CD4-positive, alpha-beta T cell (primary cell): ENCODE measurements at regions not wholly inside any gene's neighbourhood (a gene's known extent, or its start where the extent isn't known, plus 50 kb on each side); places are given as distances from the start of the nearest gene placed in this dataset.

ENCODE experiments used
- ATAC-seq: fragments of 200-7000 bp; cut with Tn5 transposase; one replicate; pipeline ENCODE4 v1.10.0; 2022; ENCODE audit warnings: mild to moderate bottlenecking; ENCODE audit not compliant: poor library complexity
- CTCF ChIA-PET: fragments of 350-600 bp; sonication (Branson Sonifier 250); formaldehyde crosslinking; loops from one replicate; lab custom pipeline; 2021; ENCODE audit warnings: antibody characterized with exemption, inconsistent platforms; lab: Charles Lee
- POLR2A ChIA-PET: fragments of 350-600 bp; sonication (Branson Sonifier 250); formaldehyde crosslinking; loops from one replicate; lab custom pipeline; 2021; ENCODE audit warnings: antibody characterized with exemption, inconsistent platforms; lab: Charles Lee
- DNase-seq, 14 experiments: peaks; one replicate each; pipeline ENCODE4 v3.0.0-alpha.2; 2013 to 2020; ENCODE audit warnings: mixed read lengths in 2 of 14
- H3K27ac ChIP-seq, 2 donors: one replicate each; pipeline versions ENCODE4 v1.5.1 to v1.7.0; 2013; ENCODE audit warnings: low read length in 2 of 2, low read depth in 1 of 2, mild to moderate bottlenecking in 1 of 2
- H3K27me3 ChIP-seq, 2 experiments: 1 replicate in 1 of 2; 2 replicates in 1 of 2; pipeline versions ENCODE4 v1.6.1 to v1.7.0; 2013; ENCODE audit warnings: low read length in 2 of 2, control low read depth in 1 of 2, mild to moderate bottlenecking in 1 of 2, moderate library complexity in 1 of 2; ENCODE audit not compliant: insufficient read depth in 2 of 2, control insufficient read depth in 1 of 2
- H3K36me3 ChIP-seq: one replicate; pipeline ENCODE4 v1.6.1; 2013; ENCODE audit warnings: low read length, control low read depth; ENCODE audit not compliant: insufficient read depth
- H3K4me1 ChIP-seq: one replicate; pipeline ENCODE4 v1.6.1; 2013; ENCODE audit warnings: low read length, control low read depth; ENCODE audit not compliant: insufficient read depth
- H3K4me3 ChIP-seq: one replicate; pipeline ENCODE4 v1.5.1; 2013; ENCODE audit warnings: mild to moderate bottlenecking, low read length, moderate library complexity
- H3K9me3 ChIP-seq, 2 experiments: 1 replicate in 1 of 2; 2 replicates in 1 of 2; pipeline versions ENCODE4 v1.6.1 to v1.7.0; 2013; ENCODE audit warnings: low read length in 2 of 2, mild to moderate bottlenecking in 2 of 2, control low read depth in 1 of 2, moderate library complexity in 1 of 2; ENCODE audit not compliant: control insufficient read depth in 1 of 2, insufficient read depth in 1 of 2
- H3K27ac Mint-ChIP-seq: one replicate; pipeline ENCODE4 v1.8.0; 2020; ENCODE audit warnings: mixed read lengths
- H3K27me3 Mint-ChIP-seq: one replicate; pipeline ENCODE4 v1.8.0; 2021; ENCODE audit warnings: mixed read lengths
- H3K36me3 Mint-ChIP-seq: one replicate; pipeline ENCODE4 v1.8.0; 2021; ENCODE audit warnings: low read depth, mixed read lengths
- H3K4me1 Mint-ChIP-seq: one replicate; pipeline ENCODE4 v1.8.0; 2021; ENCODE audit warnings: low read depth, mixed read lengths
- H3K4me3 Mint-ChIP-seq: one replicate; pipeline ENCODE4 v1.8.0; 2020; ENCODE audit warnings: mild to moderate bottlenecking, mixed read lengths
- H3K9me3 Mint-ChIP-seq: one replicate; pipeline ENCODE4 v1.8.0; 2020; ENCODE audit warnings: mixed read lengths
- intact Hi-C, 2 experiments: fragments of 100-400 bp; cut with DNase I in 1 of 2; cut with micrococcal nuclease in 1 of 2; formaldehyde crosslinking; loops; one replicate each; pipeline versions ENCODE4 v1.15.1 to v1.9.0; 2023 to 2025; cut with DNase I, micrococcal nuclease
- TF ChIP-seq, protein P1 (sequence below): fragments of 200-600 bp; IDR thresholded peaks from one replicate; pipeline ENCODE4 v1.8.0; 2022; ENCODE audit warnings: antibody characterized with exemption, mild to moderate bottlenecking

DNA sequence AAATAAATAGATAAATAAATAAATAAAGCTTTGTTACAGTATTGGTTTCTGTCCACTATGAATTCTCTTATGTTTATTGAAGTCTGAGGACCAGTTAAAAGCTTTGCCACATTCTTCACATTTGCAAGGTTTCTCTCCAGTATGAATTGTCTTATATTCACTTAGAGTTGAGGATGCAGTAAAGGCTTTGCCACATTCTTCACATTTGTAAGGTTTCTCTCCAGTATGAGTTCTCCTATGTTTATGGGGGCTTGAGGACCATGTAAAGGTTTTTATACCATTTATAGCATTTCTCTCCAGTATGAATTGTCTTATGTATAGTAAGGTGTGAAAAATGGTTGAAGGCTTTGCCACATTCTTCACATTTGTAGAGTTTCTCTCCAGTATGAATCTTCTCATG lies 168.3 kb downstream of the ZNF737 start:
- no peak overlapping the region for H3K27ac ChIP-seq
- ChIA-PET CTCF (no interaction called here), POLR2A (no interaction called here)
- H3K4me1 ChIP-seq: no peaks in the 10 kb centered on the region
- Mint-ChIP-seq H3K4me1 (no peaks in the 10 kb centered on the region), H3K36me3 (peaks cover 53% of the 10 kb centered on the region), H3K4me3 (no peak overlapping the region), H3K27me3 (no peaks in the 10 kb centered on the region), H3K9me3 (peaks cover 16% of the 10 kb centered on the region), H3K27ac (no peak overlapping the region)
- peaks cover 39 to 70% of the 10 kb centered on the region in 2 experiments for H3K9me3 ChIP-seq
- intact Hi-C loops: no loop called here
- H3K27me3 ChIP-seq: no peaks in the 10 kb centered on the region
- no peak for DNase-seq
- no peak for ATAC-seq
- H3K36me3 ChIP-seq: no peaks in the 10 kb centered on the region
- no peak overlapping the region for H3K4me3 ChIP-seq
- TF ChIP-seq, protein P1, sequence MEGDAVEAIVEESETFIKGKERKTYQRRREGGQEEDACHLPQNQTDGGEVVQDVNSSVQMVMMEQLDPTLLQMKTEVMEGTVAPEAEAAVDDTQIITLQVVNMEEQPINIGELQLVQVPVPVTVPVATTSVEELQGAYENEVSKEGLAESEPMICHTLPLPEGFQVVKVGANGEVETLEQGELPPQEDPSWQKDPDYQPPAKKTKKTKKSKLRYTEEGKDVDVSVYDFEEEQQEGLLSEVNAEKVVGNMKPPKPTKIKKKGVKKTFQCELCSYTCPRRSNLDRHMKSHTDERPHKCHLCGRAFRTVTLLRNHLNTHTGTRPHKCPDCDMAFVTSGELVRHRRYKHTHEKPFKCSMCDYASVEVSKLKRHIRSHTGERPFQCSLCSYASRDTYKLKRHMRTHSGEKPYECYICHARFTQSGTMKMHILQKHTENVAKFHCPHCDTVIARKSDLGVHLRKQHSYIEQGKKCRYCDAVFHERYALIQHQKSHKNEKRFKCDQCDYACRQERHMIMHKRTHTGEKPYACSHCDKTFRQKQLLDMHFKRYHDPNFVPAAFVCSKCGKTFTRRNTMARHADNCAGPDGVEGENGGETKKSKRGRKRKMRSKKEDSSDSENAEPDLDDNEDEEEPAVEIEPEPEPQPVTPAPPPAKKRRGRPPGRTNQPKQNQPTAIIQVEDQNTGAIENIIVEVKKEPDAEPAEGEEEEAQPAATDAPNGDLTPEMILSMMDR: no peak

DNA sequence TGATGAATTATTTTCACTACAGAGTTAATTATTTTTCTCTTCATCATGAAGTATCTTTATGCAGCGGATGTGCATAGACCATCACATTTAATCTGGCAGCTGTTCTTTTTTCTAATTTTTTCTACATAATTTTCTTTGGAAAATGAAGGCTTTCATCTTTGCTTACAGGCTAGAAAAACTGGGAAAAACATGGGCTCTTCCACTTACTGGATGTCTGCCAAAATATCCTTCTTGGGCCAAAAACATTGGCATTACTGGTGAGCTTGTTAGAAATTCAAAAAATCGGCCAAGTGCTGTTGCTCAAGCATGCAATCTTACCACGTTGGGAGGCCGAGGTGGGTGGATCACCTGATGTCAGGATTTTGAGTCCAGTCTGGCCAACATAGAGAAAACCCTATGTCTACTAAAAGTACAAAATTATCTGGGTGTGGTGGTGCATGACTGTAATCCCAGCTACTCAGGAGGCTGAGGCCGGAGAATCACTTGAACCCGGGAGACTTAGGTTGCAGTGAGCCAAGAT lies 176.8 kb downstream of the ZNF737 start:
- ChIA-PET POLR2A (no interaction called here), CTCF (no interaction called here)
- DNase-seq: no peak
- Mint-ChIP-seq H3K27ac (no peak overlapping the region), H3K9me3 (peaks cover 16% of the 10 kb centered on the region), H3K4me1 (no peaks in the 10 kb centered on the region), H3K4me3 (no peak overlapping the region), H3K36me3 (peaks cover 19% of the 10 kb centered on the region), H3K27me3 (no peaks in the 10 kb centered on the region)
- Histone ChIP-seq H3K9me3 (peaks cover 24 to 33% of the 10 kb centered on the region in 2 experiments), H3K4me1 (no peaks in the 10 kb centered on the region), H3K27ac (no peak overlapping the region), H3K36me3 (no peaks in the 10 kb centered on the region), H3K27me3 (no peaks in the 10 kb centered on the region), H3K4me3 (no peak overlapping the region)
- TF ChIP-seq, protein P1: no peak
- no peak for ATAC-seq
- intact Hi-C loops: no loop called here

DNA sequence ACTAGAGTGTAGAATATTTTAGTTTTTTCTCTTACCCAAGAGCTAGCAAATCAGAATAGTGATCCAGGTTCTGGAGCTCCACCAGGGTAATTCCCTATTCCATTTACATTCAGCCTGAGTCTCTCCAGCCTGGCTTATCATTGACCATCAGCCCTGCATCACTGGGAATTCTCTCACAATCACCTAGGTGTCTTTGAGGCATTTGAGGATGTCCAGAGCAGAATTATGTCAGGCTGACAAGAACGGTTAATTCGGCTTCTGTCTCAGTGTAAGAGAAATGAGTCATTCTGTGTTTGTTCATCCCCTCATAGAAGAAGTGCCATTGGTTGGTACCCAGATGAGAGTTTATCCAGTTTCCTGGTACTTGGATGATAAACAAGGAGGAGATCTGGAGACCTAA lies 180.5 kb downstream of the ZNF737 start:
- H3K27me3 ChIP-seq: no peaks in the 10 kb centered on the region
- ATAC-seq: no peak
- Mint-ChIP-seq H3K4me1 (no peaks in the 10 kb centered on the region), H3K4me3 (no peak overlapping the region), H3K27me3 (no peaks in the 10 kb centered on the region), H3K36me3 (peaks cover 6% of the 10 kb centered on the region), H3K27ac (no peak overlapping the region), H3K9me3 (peaks cover 27% of the 10 kb centered on the region)
- H3K27ac ChIP-seq: no peak overlapping the region
- no peaks in the 10 kb centered on the region for H3K4me1 ChIP-seq
- H3K36me3 ChIP-seq: no peaks in the 10 kb centered on the region
- TF ChIP-seq, protein P1: no peak
- DNase-seq: no peak
- intact Hi-C loops: no loop called here
- peaks cover 10 to 11% of the 10 kb centered on the region in 2 experiments for H3K9me3 ChIP-seq
- no peak overlapping the region for H3K4me3 ChIP-seq
- CTCF ChIA-PET: no interaction called here
- POLR2A ChIA-PET: no interaction called here
